HCT116 (cell line): ENCODE measurements at regions not wholly inside any gene's neighbourhood (a gene's known extent, or its start where the extent isn't known, plus 50 kb on each side); places are given as distances from the start of the nearest gene placed in this dataset.

Source experiments
- ATAC-seq: fragments of 200-7000 bp; cut with Tn5 transposase; 2 replicates; pipeline ENCODE4 v1.9.1; 2020; ENCODE audit warnings: mild to moderate bottlenecking, moderate library complexity
- BruUV-seq: library from RNA; stranded (reverse); fragments of 400-500 nt; replicated peaks from 2 replicates; lab custom pipeline; 2021; lab: Mats Ljungman, UMichigan
- CTCF ChIA-PET: fragments of 300-600 bp; sonication (Branson Sonifier 250); formaldehyde crosslinking; loops from one replicate; lab custom pipeline; 2021; ENCODE audit warnings: antibody characterized with exemption; lab: Charles Lee
- POLR2A ChIA-PET: fragments of 300-600, 350-600 bp; sonication (Branson Sonifier 250); formaldehyde crosslinking; loops from one replicate; lab custom pipeline; 2021; ENCODE audit warnings: antibody characterized with exemption; lab: Charles Lee
- RAD21 ChIA-PET, 2 experiments: fragments of 300-600 bp; sonication (Branson Sonifier 250); formaldehyde crosslinking; loops; one replicate each; lab custom pipeline; 2023; ENCODE audit warnings: low total read pairs in 2 of 2; ENCODE audit not compliant: uncharacterized antibody in 2 of 2, unreplicated experiment in 2 of 2, low non-redundant PET in 1 of 2; lab: Charles Lee
- DNase-seq: peaks from one replicate; pipeline ENCODE4 v3.0.0-alpha.2; 2010; ENCODE audit warnings: low read depth, low spot score
- H2AFZ ChIP-seq: fragments of 200-600 bp; shearing (Covaris generic), sonication (generic); 2 replicates; pipeline ENCODE4 v1.6.1; 2017; ENCODE audit warnings: low read depth, mixed run types, mixed read lengths, antibody characterized with exemption, low read length; ENCODE audit not compliant: poor library complexity, severe bottlenecking
- H3K27ac ChIP-seq: 2 replicates; pipeline ENCODE4 v1.5.1; 2012; ENCODE audit warnings: low read depth, low read length
- H3K27me3 ChIP-seq: fragments of 200-600 bp; sonication (generic); 2 replicates; pipeline ENCODE4 v1.6.1; 2016; ENCODE audit warnings: mixed run types, low read length, mixed read lengths; ENCODE audit not compliant: insufficient read depth
- H3K36me3 ChIP-seq, 2 experiments: fragments of 200-500 bp in 1 of 2; fragments of 200-600 bp in 1 of 2; sonication (Bioruptor generic) in 1 of 2; sonication (generic) in 1 of 2; 2 replicates each; pipeline versions ENCODE4 v1.5.1 to v1.6.1; 2014 to 2016; ENCODE audit warnings: low read length in 2 of 2, inconsistent platforms in 1 of 2, mixed read lengths in 1 of 2, mixed run types in 1 of 2; ENCODE audit not compliant: insufficient read depth in 2 of 2, control insufficient read depth in 1 of 2
- H3K4me1 ChIP-seq, 2 experiments: fragments of 200-600 bp in 1 of 2; sonication (generic) in 1 of 2; 2 replicates each; pipeline versions ENCODE4 v1.5.1 to v1.6.1; 2012 to 2017; ENCODE audit warnings: low read length in 2 of 2, inconsistent platforms in 1 of 2, mild to moderate bottlenecking in 1 of 2, mixed read lengths in 1 of 2, mixed run types in 1 of 2, moderate library complexity in 1 of 2; ENCODE audit not compliant: insufficient read depth in 2 of 2, control insufficient read depth in 1 of 2
- H3K4me2 ChIP-seq: fragments of 200-600 bp; sonication (generic); 2 replicates; pipeline ENCODE4 v1.6.1; 2017; ENCODE audit warnings: mixed run types, low read length, mixed read lengths
- H3K4me3 ChIP-seq, 2 experiments: fragments of 200-600 bp in 1 of 2; sonication (generic) in 1 of 2; replicated peaks in 1 of 2; 2 replicates each; pipeline ENCODE4 v1.5.1; 2011 to 2016; ENCODE audit warnings: low read length in 2 of 2, control low read depth in 1 of 2, low read depth in 1 of 2, mild to moderate bottlenecking in 1 of 2, mixed read lengths in 1 of 2, mixed run types in 1 of 2
- H3K79me2 ChIP-seq: fragments of 200-600 bp; sonication (generic); 2 replicates; pipeline ENCODE4 v1.6.1; 2017; ENCODE audit warnings: mild to moderate bottlenecking, mixed run types, low read length, moderate library complexity, mixed read lengths; ENCODE audit not compliant: insufficient read depth
- H3K9ac ChIP-seq: fragments of 200-600 bp; sonication (generic); 2 replicates; pipeline ENCODE4 v1.6.1; 2016; ENCODE audit warnings: low read length, mixed read lengths
- H3K9me2 ChIP-seq: fragments of 200-600 bp; sonication (generic), shearing (Covaris generic); 2 replicates; pipeline ENCODE4 v1.6.1; 2017; ENCODE audit warnings: mixed run types, mild to moderate bottlenecking, moderate library complexity; ENCODE audit not compliant: insufficient read depth
- H3K9me3 ChIP-seq, 2 experiments: fragments of 200-500 bp in 1 of 2; fragments of 200-600 bp in 1 of 2; sonication (Bioruptor generic) in 1 of 2; sonication (generic) in 1 of 2; 2 replicates each; pipeline ENCODE4 v1.6.1; 2014 to 2017; ENCODE audit warnings: low read length in 2 of 2, mixed read lengths in 2 of 2, inconsistent platforms in 1 of 2, low read depth in 1 of 2, mild to moderate bottlenecking in 1 of 2, mixed run types in 1 of 2, moderate library complexity in 1 of 2; ENCODE audit not compliant: control insufficient read depth in 1 of 2, insufficient read depth in 1 of 2
- H4K20me1 ChIP-seq: fragments of 200-600 bp; sonication (generic), shearing (Covaris generic); 2 replicates; pipeline ENCODE4 v1.6.1; 2017; ENCODE audit warnings: mixed run types, mild to moderate bottlenecking, moderate library complexity; ENCODE audit not compliant: insufficient read depth
- CBX3 ChIP-seq: IDR thresholded peaks from 2 replicates; pipeline ENCODE4 v1.6.1; 2012; ENCODE audit warnings: low read depth
- CEBPB ChIP-seq: IDR thresholded peaks from 2 replicates; pipeline ENCODE4 v1.6.1; 2012; ENCODE audit warnings: low read depth
- CTCF ChIP-seq, 3 experiments: fragments of 200-600 bp in 1 of 3; sonication (generic) in 1 of 3; IDR thresholded peaks in 2 of 3; conservative IDR thresholded peaks in 1 of 3; 2 replicates each; pipeline ENCODE4 v1.5.1; 2012 to 2017; ENCODE audit warnings: low read depth in 2 of 3, low read length in 2 of 3, antibody characterized with exemption in 1 of 3, borderline replicate concordance in 1 of 3, control low read depth in 1 of 3, mild to moderate bottlenecking in 1 of 3, mixed read lengths in 1 of 3, mixed run types in 1 of 3, moderate library complexity in 1 of 3; ENCODE audit not compliant: insufficient read depth in 1 of 3
- EZH2 ChIP-seq: fragments of 200-600 bp; sonication (generic); IDR thresholded peaks from 2 replicates; pipeline ENCODE4 v1.6.1; 2017; ENCODE audit warnings: antibody characterized with exemption, mixed run types
- EZH2phosphoT487 ChIP-seq: fragments of 200-600 bp; IDR thresholded peaks from 2 replicates; pipeline ENCODE4 v1.6.1; 2018; ENCODE audit warnings: antibody characterized with exemption, borderline replicate concordance
- FOSL1 ChIP-seq: IDR thresholded peaks from 2 replicates; pipeline ENCODE4 v1.6.1; 2012; ENCODE audit warnings: low read depth
- JUND ChIP-seq: IDR thresholded peaks from 2 replicates; pipeline ENCODE4 v1.6.1; 2012
- MAX ChIP-seq: IDR thresholded peaks from 2 replicates; pipeline ENCODE4 v1.6.1; 2012
- POLR2A ChIP-seq: IDR thresholded peaks from 2 replicates; pipeline ENCODE4 v1.7.0; 2011; ENCODE audit warnings: borderline replicate concordance; ENCODE audit not compliant: insufficient read depth, insufficient read length; ENCODE audit errors: extremely low read depth
- POLR2AphosphoS5 ChIP-seq: IDR thresholded peaks from 2 replicates; pipeline ENCODE4 v1.6.1; 2011; ENCODE audit warnings: mild to moderate bottlenecking, low read depth, low read length, moderate library complexity
- RAD21 ChIP-seq: IDR thresholded peaks from 2 replicates; pipeline ENCODE4 v1.6.1; 2012; ENCODE audit warnings: low read depth, mild to moderate bottlenecking
- SIN3A ChIP-seq: IDR thresholded peaks from 2 replicates; pipeline ENCODE4 v1.6.1; 2012; ENCODE audit warnings: low read depth
- SP1 ChIP-seq: IDR thresholded peaks from 2 replicates; pipeline ENCODE4 v1.6.1; 2012; ENCODE audit warnings: low read depth
- SRF ChIP-seq: IDR thresholded peaks from 2 replicates; pipeline ENCODE4 v1.6.1; 2012; ENCODE audit warnings: low read depth
- TCF7L2 ChIP-seq: IDR thresholded peaks from 2 replicates; pipeline ENCODE4 v1.7.0; 2011; ENCODE audit warnings: borderline replicate concordance, inconsistent platforms; ENCODE audit not compliant: insufficient read depth, insufficient read length; ENCODE audit errors: extremely low read depth
- YY1 ChIP-seq: IDR thresholded peaks from 2 replicates; pipeline ENCODE4 v1.6.1; 2011; ENCODE audit warnings: low read length, low read depth, moderate library complexity, mild to moderate bottlenecking; ENCODE audit not compliant: insufficient replicate concordance; ENCODE audit errors: extremely low read depth
- ZBTB33 ChIP-seq: IDR thresholded peaks from 2 replicates; pipeline ENCODE4 v1.6.1; 2011; ENCODE audit warnings: mild to moderate bottlenecking, low read length, moderate library complexity; ENCODE audit not compliant: insufficient replicate concordance; ENCODE audit errors: extremely low read depth
- ZFX ChIP-seq: fragments of 450-650 bp; IDR thresholded peaks from 2 replicates; pipeline ENCODE4 v1.6.1; 2017
- ZNF274 ChIP-seq: fragments of 200-500 bp; sonication (Bioruptor generic); IDR thresholded peaks from 2 replicates; pipeline ENCODE4 v1.6.1; 2014; ENCODE audit warnings: mild to moderate bottlenecking, low read depth, low read length, inconsistent platforms
- intact Hi-C: fragments of 100-400 bp; cut with micrococcal nuclease; formaldehyde crosslinking; loops from 2 replicates; pipeline ENCODE4 v1.10.0; 2022

GRCh38 chr6:22029171-22029570 is 267.7 kb downstream of the PRL start:
- H3K4me2 ChIP-seq: no peak overlapping the region
- no TSS peak for BruUV-seq
- intact Hi-C loops: no loop called here
- H3K79me2 ChIP-seq: no peaks in the 10 kb centered on the region
- DNase-seq (no peak), ATAC-seq (no peak)
- no peak overlapping the region for H3K27ac ChIP-seq
- no peak overlapping the region for H2AFZ ChIP-seq
- ChIA-PET POLR2A (no interaction called here), RAD21 (no interaction called here), CTCF (no interaction called here)
- no peak overlapping the region for H3K9ac ChIP-seq
- no peaks in the 10 kb centered on the region for H3K36me3 ChIP-seq
- no peaks in the 10 kb centered on the region for H3K4me1 ChIP-seq
- H3K4me3 ChIP-seq: no peak overlapping the region
- H3K9me2 ChIP-seq: no peaks in the 10 kb centered on the region
- H4K20me1 ChIP-seq: no peaks in the 10 kb centered on the region
- H3K9me3 ChIP-seq: no peaks in the 10 kb centered on the region
- no peak for TF ChIP-seq TCF7L2
- no peak for TF ChIP-seq CTCF (IDR thresholded peaks at IDR 0.05 in 2 of 3, conservative IDR thresholded peaks at IDR 0.05 in 1 of 3; ENCODE audit: borderline replicate concordance in 1 of 3, insufficient read depth in 1 of 3, low read depth in 2 of 3, low read length in 2 of 3)
- TF ChIP-seq EZH2phosphoT487: no peak
- no peak for TF ChIP-seq JUND
- no peak for TF ChIP-seq ZNF274
- no peak for TF ChIP-seq ZFX
- TF ChIP-seq SP1: no peak
- no peak for TF ChIP-seq CEBPB
- TF ChIP-seq CBX3: no peak
- TF ChIP-seq SIN3A: no peak
- no peak for TF ChIP-seq POLR2A
- no peak for TF ChIP-seq POLR2AphosphoS5
- TF ChIP-seq RAD21: no peak
- TF ChIP-seq EZH2: no peak
- no peak for TF ChIP-seq ZBTB33
- no peak for TF ChIP-seq MAX
- TF ChIP-seq YY1: no peak
- no peak for TF ChIP-seq FOSL1
- no peak for TF ChIP-seq SRF
- TF ChIP-seq, all 23 proteins: peak for 0
- H3K27me3 ChIP-seq: no peaks in the 10 kb centered on the region
